Gastrocnemius medialis (tissue), 4 donors: ENCODE measurements at regions not wholly inside any gene's neighbourhood (a gene's known extent, or its start where the extent isn't known, plus 50 kb on each side); places are given as distances from the start of the nearest gene placed in this dataset.

Experiments
- ATAC-seq, 2 donors: fragments of 150-250 bp; one replicate each; pipeline ENCODE4 v1.9.1; 2016
- DNase-seq, 2 donors: peaks; one replicate each; pipeline ENCODE4 v3.0.0-alpha.2; 2019
- H3K27ac ChIP-seq, 4 donors: fragments of 200-600 bp; sonication (generic); 1 replicate in 1 of 4; 2 replicates in 3 of 4; pipeline ENCODE4 v1.5.1; 2016 to 2018; ENCODE audit warnings: mild to moderate bottlenecking in 2 of 4, moderate library complexity in 1 of 4
- H3K27me3 ChIP-seq, 3 donors: fragments of 200-600 bp; sonication (generic) in 2 of 3; 1 replicate in 1 of 3; 2 replicates in 2 of 3; pipeline versions ENCODE4 v1.5.1 to v1.6.0; 2016 to 2019; ENCODE audit warnings: mild to moderate bottlenecking in 1 of 3, moderate library complexity in 1 of 3
- H3K36me3 ChIP-seq, 2 donors: fragments of 200-600 bp; sonication (generic) in 1 of 2; one replicate each; pipeline ENCODE4 v1.5.1; 2017 to 2018
- H3K4me1 ChIP-seq, 2 donors: fragments of 200-600 bp; sonication (generic) in 1 of 2; one replicate each; pipeline ENCODE4 v1.5.1; 2016 to 2017; ENCODE audit warnings: mild to moderate bottlenecking in 2 of 2
- H3K4me3 ChIP-seq, 4 donors: fragments of 200-600 bp; sonication (generic) in 3 of 4; 1 replicate in 1 of 4; 2 replicates in 3 of 4; pipeline ENCODE4 v1.5.1; 2016 to 2019; ENCODE audit warnings: mild to moderate bottlenecking in 2 of 4
- H3K9me3 ChIP-seq, 3 donors: fragments of 200-600 bp; sonication (generic) in 2 of 3; 1 replicate in 1 of 3; 2 replicates in 2 of 3; pipeline ENCODE4 v1.5.1; 2016 to 2019
- CTCF ChIP-seq, 5 experiments: fragments of 450-650 bp in 3 of 5; fragments of 200-600 bp in 2 of 5; sonication (generic) in 2 of 5; IDR thresholded peaks in 4 of 5; conservative IDR thresholded peaks in 1 of 5; 1 replicate in 4 of 5; 2 replicates in 1 of 5; pipeline ENCODE4 v1.5.1; 2016 to 2019; ENCODE audit warnings: antibody characterized with exemption in 5 of 5, mild to moderate bottlenecking in 3 of 5, moderate library complexity in 3 of 5
- POLR2A ChIP-seq, 2 donors: fragments of 450-650 bp; IDR thresholded peaks; one replicate each; pipeline ENCODE4 v1.6.1; 2017; ENCODE audit warnings: antibody characterized with exemption in 2 of 2, mild to moderate bottlenecking in 2 of 2, moderate library complexity in 2 of 2
- in situ Hi-C, 4 donors: fragments of 200-750 bp; cut with MboI; loops; one replicate each; pipeline versions ENCODE4 v1.15.0 to v1.8.0; 2017; ENCODE audit warnings: low sequenced_read_pairs in 4 of 4
- intact Hi-C: fragments of 100-400 bp; cut with DNase I; formaldehyde crosslinking; loops from one replicate; pipeline ENCODE4 v1.15.1; 2023; ENCODE audit warnings: low total_unique reads

GRCh38 chr20:24388828-24389380 lies 80.5 kb upstream of the SYNDIG1 start:
- in situ Hi-C loops, result loop anchor here in 1 of 4 donors (25.0 kb wide), 1 partner anchor 98 kb away; no protein-coding TSS in a partner anchor
- intact Hi-C loops, result no loop called here
- no peak for TF ChIP-seq POLR2A (IDR thresholded peaks at IDR 0.05)
- no peak for TF ChIP-seq CTCF (IDR thresholded peaks at IDR 0.05 in 4 of 5, conservative IDR thresholded peaks at IDR 0.05 in 1 of 5)
- DNase-seq (no peak), ATAC-seq (no peak)
- no peak overlapping the region for H3K27ac ChIP-seq
- no peaks in the 10 kb centered on the region for H3K27me3 ChIP-seq
- H3K9me3 ChIP-seq, result no peaks in the 10 kb centered on the region
- H3K4me3 ChIP-seq, result no peak overlapping the region
- H3K4me1 ChIP-seq, result no peaks in the 10 kb centered on the region
- no peaks in the 10 kb centered on the region for H3K36me3 ChIP-seq

GRCh38 chr20:24385547-24385946 lies 83.9 kb upstream of the SYNDIG1 start:
- H3K9me3 ChIP-seq, result no peaks in the 10 kb centered on the region
- H3K4me3 ChIP-seq, result no peak overlapping the region
- in situ Hi-C loops (loop anchor here in 1 of 4 donors (25.0 kb wide), 1 partner anchor 102 kb away; no protein-coding TSS in a partner anchor), intact Hi-C loops (no loop called here)
- H3K27me3 ChIP-seq, result no peaks in the 10 kb centered on the region
- H3K36me3 ChIP-seq, result no peaks in the 10 kb centered on the region
- DNase-seq (no peak), ATAC-seq (no peak)
- TF ChIP-seq POLR2A (IDR thresholded peaks at IDR 0.05) (no peak), CTCF (IDR thresholded peaks at IDR 0.05 in 4 of 5, conservative IDR thresholded peaks at IDR 0.05 in 1 of 5) (no peak)
- no peaks in the 10 kb centered on the region for H3K4me1 ChIP-seq
- no peak overlapping the region for H3K27ac ChIP-seq

DNA sequence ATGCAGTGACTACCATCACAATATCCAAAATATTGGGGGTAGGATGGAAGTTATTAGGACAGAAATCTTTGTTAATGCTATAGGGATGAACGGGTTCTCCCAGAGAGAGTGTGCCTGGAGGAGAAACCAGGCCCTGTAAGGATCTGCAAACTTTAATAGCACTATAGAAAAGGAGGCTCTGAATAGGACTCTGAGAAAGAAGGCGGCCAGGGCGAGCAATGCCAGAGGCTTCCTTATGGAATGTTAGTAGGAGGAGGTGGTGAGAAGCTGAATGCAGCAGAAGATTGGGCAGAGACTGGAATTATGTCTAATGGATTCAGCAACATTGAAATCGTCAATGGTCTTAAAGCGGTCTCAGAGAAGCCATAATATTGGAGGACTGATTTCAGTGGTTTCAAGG lies 84.6 kb upstream of the SYNDIG1 start:
- H3K27ac ChIP-seq, result no peak overlapping the region
- no peaks in the 10 kb centered on the region for H3K4me1 ChIP-seq
- in situ Hi-C loops (loop anchor here in 1 of 4 donors (25.0 kb wide), 1 partner anchor 102 kb away; no protein-coding TSS in a partner anchor), intact Hi-C loops (no loop called here)
- TF ChIP-seq CTCF (IDR thresholded peaks at IDR 0.05 in 4 of 5, conservative IDR thresholded peaks at IDR 0.05 in 1 of 5), result no peak
- TF ChIP-seq POLR2A (IDR thresholded peaks at IDR 0.05), result no peak
- no peak overlapping the region for H3K4me3 ChIP-seq
- no peaks in the 10 kb centered on the region for H3K27me3 ChIP-seq
- no peaks in the 10 kb centered on the region for H3K36me3 ChIP-seq
- H3K9me3 ChIP-seq, result no peaks in the 10 kb centered on the region
- ATAC-seq, result no peak
- no peak for DNase-seq

DNA sequence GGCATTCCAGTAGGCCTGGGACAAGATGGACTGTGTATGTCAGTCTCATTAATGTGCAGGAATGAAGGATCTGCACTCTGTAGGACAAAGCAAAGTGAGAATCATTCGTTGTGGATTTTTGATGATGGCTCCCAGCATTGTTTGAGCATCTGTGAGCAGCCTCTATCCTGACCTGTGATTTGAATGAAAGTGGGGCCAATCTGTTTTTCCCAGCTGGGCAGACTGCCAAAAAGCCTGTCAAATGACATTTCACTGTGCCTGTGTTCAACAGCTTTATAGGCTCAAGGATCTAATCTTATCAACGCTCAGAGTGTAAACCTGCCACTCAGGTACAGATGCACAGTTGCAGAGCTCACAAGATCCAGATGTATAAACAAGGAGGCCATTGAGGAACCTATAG lies 86.7 kb upstream of the SYNDIG1 start:
- H3K36me3 ChIP-seq, result no peaks in the 10 kb centered on the region
- no peaks in the 10 kb centered on the region for H3K4me1 ChIP-seq
- ATAC-seq (no peak), DNase-seq (no peak)
- no peaks in the 10 kb centered on the region for H3K27me3 ChIP-seq
- TF ChIP-seq CTCF (IDR thresholded peaks at IDR 0.05 in 4 of 5, conservative IDR thresholded peaks at IDR 0.05 in 1 of 5) (no peak), POLR2A (IDR thresholded peaks at IDR 0.05) (no peak)
- in situ Hi-C loops, result loop anchor here in 1 of 4 donors (25.0 kb wide), 1 partner anchor 105 kb away; no protein-coding TSS in a partner anchor
- H3K27ac ChIP-seq, result no peak overlapping the region
- intact Hi-C loops, result no loop called here
- no peaks in the 10 kb centered on the region for H3K9me3 ChIP-seq
- no peak overlapping the region for H3K4me3 ChIP-seq

DNA sequence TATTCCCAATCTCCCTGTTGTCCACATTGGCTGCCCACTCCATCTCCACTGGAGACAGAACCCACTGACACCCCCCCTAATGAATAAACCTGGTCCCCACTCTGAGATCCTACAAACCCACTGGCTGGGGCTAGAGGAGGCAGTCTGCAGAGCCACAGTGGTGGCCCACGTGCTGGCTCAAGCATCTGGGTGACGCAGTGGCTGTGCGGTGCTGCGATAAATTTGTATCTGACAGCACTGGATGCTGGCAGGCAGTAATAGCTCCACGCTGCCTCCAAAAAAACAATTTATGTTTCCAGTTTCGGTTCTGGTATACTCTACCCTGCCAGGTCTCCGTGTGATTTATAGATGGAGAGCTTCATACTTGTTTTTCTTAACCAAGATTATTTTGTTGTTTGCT lies 87.1 kb upstream of the SYNDIG1 start:
- DNase-seq, result no peak
- TF ChIP-seq POLR2A (IDR thresholded peaks at IDR 0.05) (no peak), CTCF (IDR thresholded peaks at IDR 0.05 in 4 of 5, conservative IDR thresholded peaks at IDR 0.05 in 1 of 5) (no peak)
- Histone ChIP-seq H3K27me3 (no peaks in the 10 kb centered on the region), H3K4me1 (no peaks in the 10 kb centered on the region), H3K27ac (no peak overlapping the region), H3K9me3 (no peaks in the 10 kb centered on the region), H3K4me3 (no peak overlapping the region), H3K36me3 (no peaks in the 10 kb centered on the region)
- in situ Hi-C loops (loop anchor here in 1 of 4 donors (25.0 kb wide), 1 partner anchor 105 kb away; no protein-coding TSS in a partner anchor), intact Hi-C loops (no loop called here)
- no peak for ATAC-seq
